Choroid plexus epithelial cell (primary cell): ENCODE measurements at regions not wholly inside any gene's neighbourhood (a gene's known extent, or its start where the extent isn't known, plus 50 kb on each side); places are given as distances from the start of the nearest gene placed in this dataset.

ENCODE experiments used
- DNase-seq: peaks from one replicate; pipeline ENCODE4 v3.0.0-alpha.2; 2010; ENCODE audit warnings: low read depth
- H3K4me3 ChIP-seq: 2 replicates; pipeline ENCODE4 v1.5.1; 2011; ENCODE audit warnings: low read depth, mild to moderate bottlenecking, control low read depth, low read length, moderate library complexity
- CTCF ChIP-seq: conservative IDR thresholded peaks from 2 replicates; pipeline ENCODE4 v1.5.1; 2011; ENCODE audit warnings: low read depth, mild to moderate bottlenecking, control low read depth, inconsistent platforms, low read length, moderate library complexity

- H3K4me3 ChIP-seq: no peak overlapping the region
- peak; percentile 27 for DNase-seq
- TF ChIP-seq CTCF: peak; percentile 37
Measured at GRCh38 chr6:4466769-4467480, 309.3 kb upstream of the CDYL start.

- peak; percentile 58 for DNase-seq
Measured at GRCh38 chr6:4466261-4466660, 309.9 kb upstream of the CDYL start.

GRCh38 chr6:4464638-4465037 lies 311.6 kb upstream of the CDYL start:
- TF ChIP-seq CTCF: no peak
- no peak for DNase-seq
- no peak overlapping the region for H3K4me3 ChIP-seq

More at GRCh38 chr6:4466261-4466660, 309.9 kb upstream of the CDYL start:
- no peak overlapping the region for H3K4me3 ChIP-seq
- TF ChIP-seq CTCF: no peak

GRCh38 chr6:4463236-4463635 lies 313.0 kb upstream of the CDYL start:
- no peak overlapping the region for H3K4me3 ChIP-seq
- no peak for DNase-seq
- TF ChIP-seq CTCF: no peak

GRCh38 chr6:4460586-4461475 lies 315.4 kb upstream of the CDYL start:
- peak; percentile 81 for DNase-seq
- no peak for TF ChIP-seq CTCF
- H3K4me3 ChIP-seq: no peak overlapping the region

GRCh38 chr6:4459996-4460395 lies 316.2 kb upstream of the CDYL start:
- no peak for DNase-seq
- no peak for TF ChIP-seq CTCF

More at GRCh38 chr6:4459996-4460395, 316.2 kb upstream of the CDYL start:
- no peak overlapping the region for H3K4me3 ChIP-seq
